Common myeloid progenitor, CD34-positive (primary cell): ENCODE measurements at regions not wholly inside any gene's neighbourhood (a gene's known extent, or its start where the extent isn't known, plus 50 kb on each side); places are given as distances from the start of the nearest gene placed in this dataset.

ENCODE experiments used
- CTCF ChIA-PET: fragments of 350-600 bp; sonication (Branson Sonifier 250); formaldehyde crosslinking; loops from one replicate; lab custom pipeline; 2021; ENCODE audit warnings: antibody characterized with exemption; lab: Charles Lee
- POLR2A ChIA-PET: fragments of 350-600 bp; sonication (Branson Sonifier 250); formaldehyde crosslinking; loops from one replicate; lab custom pipeline; 2021; ENCODE audit warnings: antibody characterized with exemption; lab: Charles Lee
- DNase-seq, 3 donors: peaks; one replicate each; pipeline versions ENCODE4 v3.0.0 to v3.0.0-alpha.2; 2013
- H3K27ac ChIP-seq, 2 experiments: 1 replicate in 1 of 2; 2 replicates in 1 of 2; pipeline ENCODE4 v1.7.0; 2013; ENCODE audit warnings: inconsistent platforms in 2 of 2, low read length in 2 of 2, mild to moderate bottlenecking in 2 of 2, low read depth in 1 of 2, moderate library complexity in 1 of 2; ENCODE audit not compliant: severe bottlenecking in 2 of 2, insufficient read depth in 1 of 2, poor library complexity in 1 of 2
- H3K27me3 ChIP-seq, 5 experiments: replicated peaks in 2 of 5; 1 replicate in 3 of 5; 2 replicates in 2 of 5; pipeline versions ENCODE4 v1.6.1 to v1.7.0; 2013; ENCODE audit warnings: low read length in 4 of 5, mild to moderate bottlenecking in 2 of 5, moderate library complexity in 2 of 5, inconsistent platforms in 1 of 5; ENCODE audit not compliant: insufficient read depth in 5 of 5, control insufficient read depth in 4 of 5
- H3K36me3 ChIP-seq, 4 experiments: 1 replicate in 2 of 4; 2 replicates in 2 of 4; pipeline versions ENCODE4 v1.6.1 to v1.7.0; 2013; ENCODE audit warnings: low read length in 3 of 4, control low read depth in 1 of 4, mild to moderate bottlenecking in 1 of 4; ENCODE audit not compliant: control insufficient read depth in 4 of 4, insufficient read depth in 4 of 4
- H3K4me1 ChIP-seq, 4 experiments: 1 replicate in 3 of 4; 2 replicates in 1 of 4; pipeline versions ENCODE4 v1.6.1 to v1.7.1; 2013; ENCODE audit warnings: low read length in 3 of 4, mild to moderate bottlenecking in 3 of 4, control low read depth in 1 of 4, inconsistent platforms in 1 of 4, moderate library complexity in 1 of 4; ENCODE audit not compliant: control insufficient read depth in 4 of 4, insufficient read depth in 4 of 4; ENCODE audit errors: control extremely low read depth in 1 of 4
- H3K4me3 ChIP-seq, 7 experiments: 1 replicate in 4 of 7; 2 replicates in 3 of 7; pipeline versions ENCODE4 v1.5.1 to v1.7.0; 2013; ENCODE audit warnings: mild to moderate bottlenecking in 7 of 7, low read length in 6 of 7, moderate library complexity in 6 of 7, inconsistent platforms in 2 of 7, low read depth in 2 of 7, control low read depth in 1 of 7; ENCODE audit not compliant: insufficient read depth in 4 of 7, control insufficient read depth in 1 of 7; ENCODE audit errors: extremely low read depth in 1 of 7
- H3K9me3 ChIP-seq, 5 experiments: 1 replicate in 4 of 5; 2 replicates in 1 of 5; pipeline versions ENCODE4 v1.6.1 to v1.7.1; 2013; ENCODE audit warnings: low read length in 4 of 5, mild to moderate bottlenecking in 2 of 5, inconsistent platforms in 1 of 5, low read depth in 1 of 5, moderate library complexity in 1 of 5; ENCODE audit not compliant: control insufficient read depth in 4 of 5, insufficient read depth in 2 of 5; ENCODE audit errors: control extremely low read depth in 1 of 5
- WGBS: methylation state at CpG from one replicate; pipeline ENCODE4 v1.1.5; 2013; ENCODE audit not compliant: insufficient coverage; 5-methylcytosine and 5-hydroxymethylcytosine counted together

DNA sequence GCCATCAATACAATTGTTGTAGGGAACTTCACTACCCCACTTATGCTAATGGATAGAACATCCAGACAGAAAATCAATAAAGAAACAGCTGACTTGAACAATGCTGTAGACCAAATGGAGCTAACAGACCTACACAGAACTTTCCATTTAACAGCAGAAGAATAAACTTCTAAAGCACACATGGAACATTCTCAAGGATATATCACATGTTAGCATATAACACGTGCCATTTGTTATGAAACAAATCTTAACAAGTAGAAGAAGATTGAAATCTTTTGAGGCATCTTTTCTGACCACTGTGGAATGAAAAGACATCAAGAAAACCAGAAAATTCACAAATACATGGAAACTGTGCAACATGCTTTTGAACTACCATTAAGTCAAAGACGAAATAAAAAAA, 62.5 kb upstream of the RNU6-8 start:
- ChIA-PET POLR2A (no interaction called here), CTCF (interaction anchor here (1.1 kb wide), 1 partner anchor 339 kb away, joined by 4 read pairs; no protein-coding TSS in a partner anchor)
- 100% methylated on average over 1 of the region's 2 CpGs for WGBS
- H3K4me3 ChIP-seq, result no peak overlapping the region
- peaks cover 3 to 26% (median 7%) of the 10 kb centered on the region in 5 experiments for H3K9me3 ChIP-seq
- H3K4me1 ChIP-seq, result no peaks in the 10 kb centered on the region
- H3K36me3 ChIP-seq, result no peaks in the 10 kb centered on the region
- no peaks in the 10 kb centered on the region for H3K27me3 ChIP-seq
- no peak for DNase-seq
- no peak overlapping the region for H3K27ac ChIP-seq

GRCh38 chr14:32277998-32278397, 51.1 kb upstream of the AKAP6 start:
- Histone ChIP-seq H3K4me1 (no peaks in the 10 kb centered on the region), H3K27ac (no peak overlapping the region), H3K9me3 (peaks cover under 1 to 7% (median 1%) of the 10 kb centered on the region in 5 experiments), H3K27me3 (no peaks in the 10 kb centered on the region), H3K4me3 (no peak overlapping the region), H3K36me3 (no peaks in the 10 kb centered on the region)
- ChIA-PET POLR2A (no interaction called here), CTCF (no interaction called here)
- DNase-seq, result no peak
- WGBS, result no CpG with 5 or more reads among the region's 3 CpGs
